IMR-90 (cell line): ENCODE measurements at regions not wholly inside any gene's neighbourhood (a gene's known extent, or its start where the extent isn't known, plus 50 kb on each side); places are given as distances from the start of the nearest gene placed in this dataset.

Experiments
- ATAC-seq: fragments of 200-7000 bp; cut with Tn5 transposase; 2 replicates; pipeline ENCODE4 v1.9.1; 2020; ENCODE audit warnings: low read depth, mild to moderate bottlenecking, moderate library complexity
- BruUV-seq: library from RNA; stranded (reverse); fragments of 400-500 nt; replicated peaks from 2 replicates; lab custom pipeline; 2021; lab: Mats Ljungman, UMichigan
- CTCF ChIA-PET: fragments of 300-600 bp; formaldehyde crosslinking; extraction: SDS; loops from one replicate; lab custom pipeline; 2021; ENCODE audit warnings: antibody characterized with exemption; lab: Yijun Ruan, JAX
- POLR2A ChIA-PET: fragments of 300-600 bp; sonication (Branson Sonifier 250); formaldehyde crosslinking; loops from one replicate; lab custom pipeline; 2022; ENCODE audit warnings: antibody characterized with exemption; ENCODE audit not compliant: unreplicated experiment; lab: Charles Lee
- DNase-seq: peaks from one replicate; pipeline ENCODE4 v3.0.0; 2013
- H2AFZ ChIP-seq: replicated peaks from 2 replicates; pipeline ENCODE3; 2013; ENCODE audit warnings: low read length, mild to moderate bottlenecking; ENCODE audit not compliant: poor library complexity
- H2AK5ac ChIP-seq: 2 replicates; pipeline ENCODE4 v1.6.1; 2013; ENCODE audit warnings: low read depth, low read length, inconsistent platforms
- H2AK9ac ChIP-seq: replicated peaks from 2 replicates; pipeline ENCODE3; 2013; ENCODE audit warnings: mild to moderate bottlenecking, low read depth, low read length, moderate library complexity; ENCODE audit not compliant: poor library complexity
- H2BK120ac ChIP-seq: 2 replicates; pipeline ENCODE4 v1.6.1; 2013; ENCODE audit warnings: low read depth, low read length, inconsistent platforms
- H2BK15ac ChIP-seq: 3 replicates; pipeline ENCODE4 v1.6.1; 2013; ENCODE audit warnings: low read depth, low read length, inconsistent platforms
- H2BK20ac ChIP-seq: 2 replicates; pipeline ENCODE4 v1.6.1; 2013; ENCODE audit warnings: low read depth, mild to moderate bottlenecking, inconsistent platforms, low read length, moderate library complexity
- H2BK5ac ChIP-seq: 2 replicates; pipeline ENCODE4 v1.6.1; 2013; ENCODE audit warnings: mild to moderate bottlenecking, low read depth, low read length, inconsistent platforms; ENCODE audit not compliant: poor library complexity, severe bottlenecking
- H3K14ac ChIP-seq: replicated peaks from 2 replicates; pipeline ENCODE4 v1.6.1; 2013; ENCODE audit warnings: low read depth, low read length, inconsistent platforms
- H3K18ac ChIP-seq: 2 replicates; pipeline ENCODE4 v1.6.1; 2013; ENCODE audit warnings: low read depth, low read length, control low read depth
- H3K23ac ChIP-seq: 2 replicates; pipeline ENCODE4 v1.6.1; 2013; ENCODE audit warnings: low read depth, low read length, inconsistent platforms
- H3K27ac ChIP-seq: 2 replicates; pipeline ENCODE4 v1.5.1; 2013; ENCODE audit warnings: mild to moderate bottlenecking, control low read depth, low read length; ENCODE audit not compliant: insufficient read depth
- H3K27me3 ChIP-seq: 2 replicates; pipeline ENCODE4 v1.6.1; 2013; ENCODE audit warnings: low read length; ENCODE audit not compliant: control insufficient read depth, insufficient read depth
- H3K36me3 ChIP-seq: 2 replicates; pipeline ENCODE4 v1.6.1; 2013; ENCODE audit warnings: low read length, mixed read lengths; ENCODE audit not compliant: control insufficient read depth, insufficient read depth
- H3K4ac ChIP-seq: 2 replicates; pipeline ENCODE4 v1.6.1; 2013; ENCODE audit warnings: low read depth, low read length, inconsistent platforms
- H3K4me1 ChIP-seq: 2 replicates; pipeline ENCODE4 v1.6.1; 2013; ENCODE audit warnings: low read length, mixed read lengths; ENCODE audit not compliant: control insufficient read depth, insufficient read depth
- H3K4me2 ChIP-seq: 2 replicates; pipeline ENCODE4 v1.6.1; 2013; ENCODE audit warnings: low read depth, mild to moderate bottlenecking, control low read depth, low read length, moderate library complexity
- H3K4me3 ChIP-seq: 2 replicates; pipeline ENCODE4 v1.5.1; 2013; ENCODE audit warnings: low read depth, mild to moderate bottlenecking, control low read depth, low read length, moderate library complexity; ENCODE audit not compliant: insufficient read depth
- H3K56ac ChIP-seq: 2 replicates; pipeline ENCODE4 v1.6.1; 2013; ENCODE audit warnings: low read length, inconsistent platforms; ENCODE audit not compliant: insufficient read depth; ENCODE audit errors: extremely low read depth
- H3K79me1 ChIP-seq, 2 experiments: 2 replicates each; pipeline ENCODE4 v1.6.1; 2013; ENCODE audit warnings: low read length in 2 of 2, inconsistent platforms in 1 of 2, low read depth in 1 of 2
- H3K9ac ChIP-seq: 2 replicates; pipeline ENCODE4 v1.6.1; 2013; ENCODE audit warnings: low read depth, low read length, control low read depth
- H3K9me1 ChIP-seq: 2 replicates; pipeline ENCODE4 v1.6.1; 2013; ENCODE audit warnings: low read length, inconsistent platforms; ENCODE audit not compliant: insufficient read depth
- H3K9me3 ChIP-seq: 2 replicates; pipeline ENCODE4 v1.6.1; 2013; ENCODE audit warnings: low read length; ENCODE audit not compliant: control insufficient read depth, insufficient read depth
- H4K20me1 ChIP-seq: 2 replicates; pipeline ENCODE4 v1.6.1; 2013; ENCODE audit warnings: low read length, inconsistent platforms; ENCODE audit not compliant: insufficient read depth
- H4K5ac ChIP-seq: 2 replicates; pipeline ENCODE4 v1.6.1; 2013; ENCODE audit warnings: mild to moderate bottlenecking, low read depth, low read length, control low read depth
- H4K8ac ChIP-seq, 2 experiments: 2 replicates each; pipeline ENCODE4 v1.6.1; 2013; ENCODE audit warnings: low read depth in 2 of 2, low read length in 2 of 2, control low read depth in 1 of 2, inconsistent platforms in 1 of 2
- H4K91ac ChIP-seq: 2 replicates; pipeline ENCODE4 v1.6.1; 2013; ENCODE audit warnings: low read depth, low read length, inconsistent platforms; ENCODE audit not compliant: insufficient read depth
- BHLHE40 ChIP-seq: fragments of 150-350 bp; IDR thresholded peaks from 2 replicates; pipeline ENCODE4 v1.6.1; 2016; ENCODE audit warnings: mild to moderate bottlenecking, low read depth, low read length
- CEBPB ChIP-seq: IDR thresholded peaks from 2 replicates; pipeline ENCODE4 v1.6.1; 2012; ENCODE audit warnings: low read depth, low read length, improper control_type of control experiment
- CHD1 ChIP-seq: IDR thresholded peaks from 2 replicates; pipeline ENCODE4 v1.6.1; 2012; ENCODE audit warnings: low read depth, low read length, improper control_type of control experiment
- CTCF ChIP-seq: conservative IDR thresholded peaks from 2 replicates; pipeline ENCODE4 v1.5.1; 2012; ENCODE audit warnings: mild to moderate bottlenecking, low read depth, low read length, improper control_type of control experiment
- FOS ChIP-seq: fragments of 150-350 bp; IDR thresholded peaks from 2 replicates; pipeline ENCODE4 v1.6.1; 2016; ENCODE audit warnings: low read depth, low read length
- MAFK ChIP-seq: IDR thresholded peaks from 2 replicates; pipeline ENCODE4 v1.6.1; 2012; ENCODE audit warnings: low read depth, low read length, improper control_type of control experiment
- MAZ ChIP-seq: IDR thresholded peaks from 2 replicates; pipeline ENCODE4 v1.6.1; 2012; ENCODE audit warnings: low read depth, mild to moderate bottlenecking, low read length, improper control_type of control experiment, moderate library complexity, borderline replicate concordance
- MXI1 ChIP-seq: IDR thresholded peaks from 2 replicates; pipeline ENCODE4 v1.6.1; 2012; ENCODE audit warnings: low read depth, mild to moderate bottlenecking, low read length, moderate library complexity, borderline replicate concordance
- NFE2L2 ChIP-seq: fragments of 150-350 bp; IDR thresholded peaks from 2 replicates; pipeline ENCODE4 v1.6.1; 2016; ENCODE audit warnings: low read depth, mild to moderate bottlenecking, low read length
- POLR2A ChIP-seq: IDR thresholded peaks from 2 replicates; pipeline ENCODE4 v1.6.1; 2012; ENCODE audit warnings: mild to moderate bottlenecking, low read depth, low read length
- RAD21 ChIP-seq: IDR thresholded peaks from 2 replicates; pipeline ENCODE4 v1.6.1; 2012; ENCODE audit warnings: low read length, improper control_type of control experiment
- RCOR1 ChIP-seq: IDR thresholded peaks from 2 replicates; pipeline ENCODE4 v1.6.1; 2012; ENCODE audit warnings: mild to moderate bottlenecking, low read length, improper control_type of control experiment; ENCODE audit not compliant: insufficient replicate concordance
- RFX5 ChIP-seq: IDR thresholded peaks from 2 replicates; pipeline ENCODE4 v1.8.0; 2012; ENCODE audit warnings: low read depth, mild to moderate bottlenecking, low read length, moderate library complexity
- SMC3 ChIP-seq: fragments of 150-350 bp; IDR thresholded peaks from 2 replicates; pipeline ENCODE4 v1.6.1; 2016; ENCODE audit warnings: low read depth, mild to moderate bottlenecking, antibody characterized with exemption, low read length, moderate library complexity
- WGBS, 2 experiments: methylation state at CpG; one replicate each; pipeline versions ENCODE4 v1.1.5 to v1.1.7; 2013; ENCODE audit warnings: missing lambda C conversion rate in 2 of 2; ENCODE audit not compliant: insufficient read length in 1 of 2; ENCODE audit errors: extremely low coverage in 2 of 2; 5-methylcytosine and 5-hydroxymethylcytosine counted together
- dilution Hi-C: fragments of 300-500 bp; cut with HindIII; formaldehyde crosslinking; loops from one replicate; pipeline ENCODE4 v1.14.3; 2018; ENCODE audit warnings: low sequenced_read_pairs; ENCODE audit not compliant: unreplicated experiment
- in situ Hi-C: fragments of 300-500 bp; cut with MboI; formaldehyde crosslinking; loops from 3 replicates; pipeline ENCODE4 v1.14.3; 2019; ENCODE audit warnings: low sequenced_read_pairs, inconsistent platforms, mixed read lengths
- intact Hi-C: fragments of 100-400 bp; cut with micrococcal nuclease; formaldehyde crosslinking; loops from 2 replicates; pipeline ENCODE4 v1.10.0; 2022
- TF ChIP-seq, protein P1 (sequence below): fragments of 150-350 bp; IDR thresholded peaks from 2 replicates; pipeline ENCODE4 v1.6.1; 2016; ENCODE audit warnings: low read depth, mild to moderate bottlenecking, low read length, moderate library complexity, borderline replicate concordance

- Histone ChIP-seq H3K14ac (peak overlapping the region; percentile 87), H3K23ac (peak overlapping the region; percentile 78), H4K5ac (peak overlapping the region; percentile 4; the same call in 1 of the 2 replicates), H3K9me1 (peaks cover 24% of the 10 kb centered on the region), H2BK15ac (peak overlapping the region; percentile 96), H3K27ac (peak overlapping the region; percentile 84), H2BK20ac (peak overlapping the region; percentile 97), H3K9me3 (no peaks in the 10 kb centered on the region; the same call in 1 of the 2 replicates), H3K79me1 (peaks cover 0 to 14% of the 10 kb centered on the region in 2 experiments; a peak in 2 of 4 replicates), H3K36me3 (no peaks in the 10 kb centered on the region), H3K18ac (peak overlapping the region; percentile 91), H3K27me3 (no peaks in the 10 kb centered on the region), H3K56ac (peak overlapping the region; percentile 76), H2AK9ac (no peak overlapping the region), H3K4me1 (peaks cover 13% of the 10 kb centered on the region), H4K20me1 (no peaks in the 10 kb centered on the region), H3K4me2 (peak overlapping the region; percentile 37; the same call in 1 of the 2 replicates), H4K8ac (peak overlapping the region; percentile 89 to 95), H3K9ac (no peak overlapping the region), H3K4ac (peak overlapping the region; percentile 99), H2AFZ (no peak overlapping the region), H2BK120ac (peak overlapping the region; percentile 96), H2BK5ac (peak overlapping the region; percentile 86), H2AK5ac (peak overlapping the region; percentile 97), H4K91ac (peak overlapping the region; percentile 98), H3K4me3 (no peak overlapping the region)
- POLR2A ChIA-PET = no interaction called here
- ATAC-seq = peak; percentile 85
- in situ Hi-C loops (no loop called here), dilution Hi-C loops (no loop called here), intact Hi-C loops (loop anchor here (5.0 kb wide), 1 partner anchor 670 kb away; no protein-coding TSS in a partner anchor)
- no CpG with 5 or more reads among the region's 7 CpGs for WGBS, 2 experiments
- peak; percentile 98 for DNase-seq
- CTCF ChIA-PET = no interaction called here
- no TSS peak for BruUV-seq
- TF ChIP-seq RAD21 = no peak
- TF ChIP-seq NFE2L2 = no peak
- TF ChIP-seq, protein P1, sequence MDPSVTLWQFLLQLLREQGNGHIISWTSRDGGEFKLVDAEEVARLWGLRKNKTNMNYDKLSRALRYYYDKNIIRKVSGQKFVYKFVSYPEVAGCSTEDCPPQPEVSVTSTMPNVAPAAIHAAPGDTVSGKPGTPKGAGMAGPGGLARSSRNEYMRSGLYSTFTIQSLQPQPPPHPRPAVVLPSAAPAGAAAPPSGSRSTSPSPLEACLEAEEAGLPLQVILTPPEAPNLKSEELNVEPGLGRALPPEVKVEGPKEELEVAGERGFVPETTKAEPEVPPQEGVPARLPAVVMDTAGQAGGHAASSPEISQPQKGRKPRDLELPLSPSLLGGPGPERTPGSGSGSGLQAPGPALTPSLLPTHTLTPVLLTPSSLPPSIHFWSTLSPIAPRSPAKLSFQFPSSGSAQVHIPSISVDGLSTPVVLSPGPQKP = no peak
- peak; percentile 61; the same call in 1 of the 2 replicates for TF ChIP-seq FOS
- TF ChIP-seq POLR2A = no peak
- TF ChIP-seq MAZ = 0 out of 2 replicates have a peak, but pooled peaks have one; percentile 20
- no peak for TF ChIP-seq SMC3
- no peak; the same call in 1 of the 2 replicates for TF ChIP-seq CEBPB
- TF ChIP-seq CTCF = no peak
- TF ChIP-seq RCOR1 = peak; percentile 99
- TF ChIP-seq CHD1 = no peak
- TF ChIP-seq BHLHE40 = peak; percentile 56; the same call in 1 of the 2 replicates
- TF ChIP-seq MAFK = peak; percentile 2; the same call in 1 of the 2 replicates
- no peak for TF ChIP-seq MXI1
- no peak for TF ChIP-seq RFX5
Observed at GRCh38 chr7:41027428-41028115, 675.3 kb downstream of the INHBA start.
